GM19438 (cell line): ENCODE measurements at regions not wholly inside any gene's neighbourhood (a gene's known extent, or its start where the extent isn't known, plus 50 kb on each side); places are given as distances from the start of the nearest gene placed in this dataset.

Source experiments
- ATAC-seq: cut with Tn5 transposase; IDR thresholded peaks from one replicate; pipeline ENCODE4 v1.9.1; 2021; ENCODE audit warnings: low read depth; ENCODE audit not compliant: unreplicated experiment

- ATAC-seq: no peak
Observed at GRCh38 chr2:59938181-59938580, 615.3 kb downstream of the BCL11A start.

- ATAC-seq: no peak
Observed at GRCh38 chr2:59936048-59936447, 617.4 kb downstream of the BCL11A start.

GRCh38 chr2:59935005-59935404 is 618.4 kb downstream of the BCL11A start:
- no peak for ATAC-seq

- ATAC-seq: no peak
Observed at GRCh38 chr2:59933948-59934347, 619.5 kb downstream of the BCL11A start.

- ATAC-seq: no peak
Observed at GRCh38 chr2:59932341-59932740, 621.1 kb downstream of the BCL11A start.

- no peak for ATAC-seq
Observed at GRCh38 chr2:59930430-59930829, 623.0 kb downstream of the BCL11A start.

GRCh38 chr2:59926731-59927130 is 626.7 kb downstream of the BCL11A start:
- ATAC-seq: no peak

GRCh38 chr2:59925321-59925720 is 628.1 kb downstream of the BCL11A start:
- ATAC-seq: no peak

- no peak for ATAC-seq
Observed at GRCh38 chr2:59924346-59924745, 629.1 kb downstream of the BCL11A start.

- no peak for ATAC-seq
Observed at GRCh38 chr2:59922450-59922849, 631.0 kb downstream of the BCL11A start.

GRCh38 chr2:59921743-59922142 is 631.7 kb downstream of the BCL11A start:
- no peak for ATAC-seq

GRCh38 chr2:59920961-59921360 is 632.5 kb downstream of the BCL11A start:
- ATAC-seq: no peak

GRCh38 chr2:59920307-59920706 is 633.1 kb downstream of the BCL11A start:
- no peak for ATAC-seq

GRCh38 chr2:59919579-59919978 is 633.9 kb downstream of the BCL11A start:
- no peak for ATAC-seq

- ATAC-seq: no peak
Observed at GRCh38 chr2:59912042-59912441, 641.4 kb downstream of the BCL11A start.

- ATAC-seq: no peak
Observed at GRCh38 chr2:59910166-59910565, 643.3 kb downstream of the BCL11A start.

- no peak for ATAC-seq
Observed at GRCh38 chr2:59909147-59909546, 644.3 kb downstream of the BCL11A start.

- ATAC-seq: no peak
Observed at GRCh38 chr2:59905731-59906130, 647.7 kb downstream of the BCL11A start.

- no peak for ATAC-seq
Observed at GRCh38 chr2:59903994-59904544, 649.4 kb downstream of the BCL11A start.

GRCh38 chr2:59900728-59901452 is 652.6 kb downstream of the BCL11A start:
- ATAC-seq: no peak

- ATAC-seq: no peak
Observed at GRCh38 chr2:59899692-59900091, 653.8 kb downstream of the BCL11A start.

GRCh38 chr2:59896499-59897245 is 656.8 kb downstream of the BCL11A start:
- ATAC-seq: no peak
